Uterus (tissue), 3 donors: ENCODE measurements at regions not wholly inside any gene's neighbourhood (a gene's known extent, or its start where the extent isn't known, plus 50 kb on each side); places are given as distances from the start of the nearest gene placed in this dataset.

ENCODE experiments used
- DNase-seq, 2 donors: peaks; one replicate each; pipeline ENCODE4 v3.0.0-alpha.2; 2019 to 2020
- H3K27ac ChIP-seq, 2 donors: fragments of 200-600 bp; sonication (generic); 1 replicate in 1 of 2; 2 replicates in 1 of 2; pipeline ENCODE4 v1.5.1; 2016 to 2018
- H3K27me3 ChIP-seq, 2 donors: fragments of 200-600 bp; sonication (generic); one replicate each; pipeline ENCODE4 v1.5.1; 2018 to 2019; ENCODE audit warnings: control low read depth in 1 of 2
- H3K36me3 ChIP-seq, 2 donors: fragments of 200-600 bp; sonication (generic); one replicate each; pipeline ENCODE4 v1.5.1; 2019; ENCODE audit warnings: control low read depth in 1 of 2
- H3K4me1 ChIP-seq, 2 donors: fragments of 200-600 bp; sonication (generic); one replicate each; pipeline ENCODE4 v1.5.1; 2018 to 2019; ENCODE audit warnings: control low read depth in 1 of 2
- H3K4me3 ChIP-seq, 2 donors: fragments of 200-600 bp; sonication (generic); 1 replicate in 1 of 2; 2 replicates in 1 of 2; pipeline ENCODE4 v1.5.1; 2018 to 2019; ENCODE audit warnings: mild to moderate bottlenecking in 1 of 2
- H3K9me3 ChIP-seq, 2 donors: fragments of 200-600 bp; sonication (generic); one replicate each; pipeline ENCODE4 v1.5.1; 2019; ENCODE audit warnings: control low read depth in 1 of 2
- CTCF ChIP-seq, 4 experiments: fragments of 200-600 bp in 2 of 4; fragments of 450-650 bp in 2 of 4; sonication (generic) in 2 of 4; IDR thresholded peaks; one replicate each; pipeline ENCODE4 v1.5.1; 2016 to 2019; ENCODE audit warnings: antibody characterized with exemption in 4 of 4, mild to moderate bottlenecking in 2 of 4, moderate library complexity in 1 of 4
- POLR2A ChIP-seq, 2 donors: fragments of 450-650 bp; IDR thresholded peaks; one replicate each; pipeline ENCODE4 v1.6.1; 2016; ENCODE audit warnings: antibody characterized with exemption in 2 of 2, mild to moderate bottlenecking in 1 of 2, moderate library complexity in 1 of 2
- intact Hi-C: fragments of 100-400 bp; cut with DNase I; formaldehyde crosslinking; loops from one replicate; pipeline ENCODE4 v1.15.1; 2023; ENCODE audit warnings: low total_unique reads
- donor health status: DM: yes; HTN: yes; CAD: no.

- Histone ChIP-seq H3K36me3 (no peaks in the 10 kb centered on the region), H3K9me3 (no peaks in the 10 kb centered on the region), H3K27me3 (no peaks in the 10 kb centered on the region), H3K4me3 (no peak overlapping the region), H3K27ac (no peak overlapping the region), H3K4me1 (no peaks in the 10 kb centered on the region)
- TF ChIP-seq CTCF (IDR thresholded peaks at IDR 0.05) (no peak), POLR2A (IDR thresholded peaks at IDR 0.05) (no peak)
- no peak for DNase-seq
- intact Hi-C loops, result no loop called here
Measured at GRCh38 chr3:167095976-167096375, 284.1 kb downstream of the ZBBX start.

GRCh38 chr3:167094632-167095031 lies 285.5 kb downstream of the ZBBX start:
- Histone ChIP-seq H3K27me3 (no peaks in the 10 kb centered on the region), H3K4me1 (no peaks in the 10 kb centered on the region), H3K36me3 (no peaks in the 10 kb centered on the region), H3K4me3 (no peak overlapping the region), H3K27ac (no peak overlapping the region), H3K9me3 (no peaks in the 10 kb centered on the region)
- intact Hi-C loops, result no loop called here
- no peak for DNase-seq
- TF ChIP-seq POLR2A (IDR thresholded peaks at IDR 0.05), result no peak
- TF ChIP-seq CTCF (IDR thresholded peaks at IDR 0.05), result no peak

- Histone ChIP-seq H3K9me3 (no peaks in the 10 kb centered on the region), H3K4me1 (no peaks in the 10 kb centered on the region), H3K27ac (no peak overlapping the region), H3K4me3 (no peak overlapping the region), H3K27me3 (no peaks in the 10 kb centered on the region), H3K36me3 (no peaks in the 10 kb centered on the region)
- intact Hi-C loops, result no loop called here
- DNase-seq, result no peak
- TF ChIP-seq POLR2A (IDR thresholded peaks at IDR 0.05) (no peak), CTCF (IDR thresholded peaks at IDR 0.05) (no peak)
Measured at GRCh38 chr3:167091226-167091625, 288.9 kb downstream of the ZBBX start.

- no peak for DNase-seq
- Histone ChIP-seq H3K27ac (no peak overlapping the region), H3K27me3 (no peaks in the 10 kb centered on the region), H3K4me3 (no peak overlapping the region), H3K4me1 (no peaks in the 10 kb centered on the region), H3K9me3 (no peaks in the 10 kb centered on the region), H3K36me3 (no peaks in the 10 kb centered on the region)
- TF ChIP-seq POLR2A (IDR thresholded peaks at IDR 0.05) (no peak), CTCF (IDR thresholded peaks at IDR 0.05) (no peak)
- intact Hi-C loops, result no loop called here
Measured at GRCh38 chr3:167084545-167084944, 295.6 kb downstream of the ZBBX start.

GRCh38 chr3:167078070-167078622 lies 302.0 kb downstream of the ZBBX start:
- no peaks in the 10 kb centered on the region for H3K9me3 ChIP-seq
- H3K4me1 ChIP-seq, result no peaks in the 10 kb centered on the region
- H3K27me3 ChIP-seq, result no peaks in the 10 kb centered on the region
- TF ChIP-seq CTCF (IDR thresholded peaks at IDR 0.05) (no peak), POLR2A (IDR thresholded peaks at IDR 0.05) (no peak)
- no peak overlapping the region for H3K4me3 ChIP-seq
- no peak for DNase-seq
- H3K27ac ChIP-seq, result no peak overlapping the region
- no peaks in the 10 kb centered on the region for H3K36me3 ChIP-seq
- intact Hi-C loops, result no loop called here
